ENCODE measurements at regions not wholly inside any gene's neighbourhood (a gene's known extent, or its start where the extent isn't known, plus 50 kb on each side); places are given as distances from the start of the nearest gene placed in this dataset.

DNA sequence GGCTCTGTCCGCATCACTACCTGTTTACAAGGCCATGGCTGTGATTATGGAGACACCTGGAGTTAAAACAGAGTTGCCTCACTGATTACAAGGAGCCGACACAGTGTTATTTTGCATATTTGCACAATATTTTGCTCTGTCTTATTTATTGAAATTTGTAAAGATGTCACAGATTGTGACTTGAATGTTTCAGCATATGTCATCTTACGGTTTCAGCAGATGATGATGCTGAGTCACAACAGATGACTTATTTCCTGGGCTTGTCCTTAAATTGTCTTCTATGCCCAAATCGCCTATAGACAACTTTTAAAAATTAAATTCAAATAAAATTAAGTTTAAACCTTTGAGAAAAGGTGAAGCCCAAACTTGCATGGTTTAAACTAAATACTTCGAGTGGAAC, 87.1 kb upstream of the INPP4B start:
- TF ChIP-seq, protein P1, sequence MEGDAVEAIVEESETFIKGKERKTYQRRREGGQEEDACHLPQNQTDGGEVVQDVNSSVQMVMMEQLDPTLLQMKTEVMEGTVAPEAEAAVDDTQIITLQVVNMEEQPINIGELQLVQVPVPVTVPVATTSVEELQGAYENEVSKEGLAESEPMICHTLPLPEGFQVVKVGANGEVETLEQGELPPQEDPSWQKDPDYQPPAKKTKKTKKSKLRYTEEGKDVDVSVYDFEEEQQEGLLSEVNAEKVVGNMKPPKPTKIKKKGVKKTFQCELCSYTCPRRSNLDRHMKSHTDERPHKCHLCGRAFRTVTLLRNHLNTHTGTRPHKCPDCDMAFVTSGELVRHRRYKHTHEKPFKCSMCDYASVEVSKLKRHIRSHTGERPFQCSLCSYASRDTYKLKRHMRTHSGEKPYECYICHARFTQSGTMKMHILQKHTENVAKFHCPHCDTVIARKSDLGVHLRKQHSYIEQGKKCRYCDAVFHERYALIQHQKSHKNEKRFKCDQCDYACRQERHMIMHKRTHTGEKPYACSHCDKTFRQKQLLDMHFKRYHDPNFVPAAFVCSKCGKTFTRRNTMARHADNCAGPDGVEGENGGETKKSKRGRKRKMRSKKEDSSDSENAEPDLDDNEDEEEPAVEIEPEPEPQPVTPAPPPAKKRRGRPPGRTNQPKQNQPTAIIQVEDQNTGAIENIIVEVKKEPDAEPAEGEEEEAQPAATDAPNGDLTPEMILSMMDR (IDR thresholded peaks at IDR 0.05) = no peak
- TF ChIP-seq POLR2A (IDR thresholded peaks at IDR 0.05) = no peak
